GM12878 (cell line): ENCODE measurements at regions not wholly inside any gene's neighbourhood (a gene's known extent, or its start where the extent isn't known, plus 50 kb on each side); places are given as distances from the start of the nearest gene placed in this dataset.

Experiments used
- ATAC-seq: fragments of 200-7000 bp; cut with Tn5 transposase; 3 replicates; pipeline ENCODE4 v1.9.1; 2020; ENCODE audit warnings: mild to moderate bottlenecking, moderate library complexity
- BruUV-seq: library from RNA; stranded (reverse); fragments of 400-500 nt; replicated peaks from 2 replicates; lab custom pipeline; 2021; lab: Mats Ljungman, UMichigan
- CTCF ChIA-PET: fragments of 300-600 bp; sonication (Branson Sonifier 250); formaldehyde crosslinking; extraction: SDS; loops from one replicate; lab custom pipeline; 2021; ENCODE audit warnings: inconsistent platforms; lab: Yijun Ruan, JAX
- POLR2A ChIA-PET: fragments of 350-600 bp; formaldehyde crosslinking; extraction: SDS; loops from one replicate; lab custom pipeline; 2021; ENCODE audit warnings: inconsistent platforms; lab: Charles Lee
- RAD21 ChIA-PET: fragments of 300-600 bp; sonication (Branson Sonifier 250); formaldehyde crosslinking; loops from one replicate; lab custom pipeline; 2023; ENCODE audit warnings: antibody characterized with exemption; ENCODE audit not compliant: unreplicated experiment; lab: Charles Lee
- SMC1A ChIA-PET: fragments of 300-600 bp; sonication (Branson Sonifier 250); formaldehyde crosslinking; loops from one replicate; lab custom pipeline; 2023; ENCODE audit not compliant: unreplicated experiment, uncharacterized antibody; lab: Charles Lee
- DNase-seq: peaks from one replicate; pipeline ENCODE4 v3.0.0-alpha.2; 2011; ENCODE audit warnings: low read depth, low spot score
- FAIRE-seq: peaks from 3 replicates; lab custom pipeline; 2011; peaks lifted over from hg19 to GRCh38; lab: Jason Lieb, UNC
- H2AFZ ChIP-seq: 2 replicates; pipeline ENCODE4 v1.6.0; 2011; ENCODE audit warnings: low read depth, low read length, control low read depth; ENCODE audit not compliant: control insufficient read depth
- H3K27ac ChIP-seq: 2 replicates; pipeline ENCODE4 v1.5.1; 2011; ENCODE audit warnings: control low read depth; ENCODE audit not compliant: control insufficient read depth, insufficient read depth
- H3K27me3 ChIP-seq, 2 experiments: replicated peaks in 1 of 2; 2 replicates each; pipeline versions ENCODE4 v1.6.0 to v1.6.1; 2011; ENCODE audit warnings: low read length in 1 of 2; ENCODE audit not compliant: control insufficient read depth in 2 of 2, insufficient read depth in 2 of 2
- H3K36me3 ChIP-seq, 2 experiments: 2 replicates each; pipeline ENCODE4 v1.5.1; 2011; ENCODE audit warnings: low read length in 1 of 2; ENCODE audit not compliant: control insufficient read depth in 2 of 2, insufficient read depth in 2 of 2
- H3K4me1 ChIP-seq: 2 replicates; pipeline ENCODE4 v1.6.1; 2011; ENCODE audit warnings: mild to moderate bottlenecking, low read length, moderate library complexity, mixed read lengths; ENCODE audit not compliant: control insufficient read depth, insufficient read depth
- H3K4me2 ChIP-seq: 2 replicates; pipeline ENCODE4 v1.6.0; 2011; ENCODE audit warnings: control low read depth; ENCODE audit not compliant: control insufficient read depth, insufficient read depth
- H3K4me3 ChIP-seq: fragments of 200-600 bp; sonication (generic); 2 replicates; pipeline ENCODE4 v1.5.1; 2016
- H3K79me2 ChIP-seq: 2 replicates; pipeline ENCODE4 v1.6.0; 2011; ENCODE audit warnings: low read length; ENCODE audit not compliant: control insufficient read depth, insufficient read depth
- H3K9ac ChIP-seq: 2 replicates; pipeline ENCODE4 v1.8.0; 2011; ENCODE audit warnings: low read length, control low read depth, mixed read lengths; ENCODE audit not compliant: control insufficient read depth, insufficient read depth
- H3K9me3 ChIP-seq: replicated peaks from 3 replicates; pipeline ENCODE4 v1.5.1; 2011; ENCODE audit warnings: mild to moderate bottlenecking, low read length; ENCODE audit not compliant: control insufficient read depth, insufficient read depth
- H4K20me1 ChIP-seq: 2 replicates; pipeline ENCODE4 v1.6.0; 2011; ENCODE audit not compliant: control insufficient read depth, insufficient read depth
- ATF7 ChIP-seq: fragments of 450-650 bp; IDR thresholded peaks from 2 replicates; pipeline ENCODE4 v1.6.1; 2016; ENCODE audit warnings: low read depth, mild to moderate bottlenecking
- KAT2A ChIP-seq: conservative IDR thresholded peaks from 2 replicates; pipeline ENCODE4 v1.6.1; 2011; ENCODE audit warnings: low read depth, low read length; ENCODE audit not compliant: control insufficient read depth
- NFYB ChIP-seq: IDR thresholded peaks from 2 replicates; pipeline ENCODE4 v1.6.1; 2011; ENCODE audit warnings: low read depth, mild to moderate bottlenecking, low read length, improper control_type of control experiment, moderate library complexity; ENCODE audit not compliant: insufficient read depth
- POU2F2 ChIP-seq: IDR thresholded peaks from 3 replicates; pipeline ENCODE4 v1.6.1; 2011; ENCODE audit warnings: low read depth, mild to moderate bottlenecking, low read length, borderline replicate concordance
- RB1 ChIP-seq: fragments of 450-650 bp; formaldehyde crosslinking; IDR thresholded peaks from 2 replicates; pipeline ENCODE4 v1.6.1; 2017; ENCODE audit warnings: mild to moderate bottlenecking, borderline replicate concordance
- RCOR1 ChIP-seq: conservative IDR thresholded peaks from 2 replicates; pipeline ENCODE4 v1.6.1; 2012; ENCODE audit warnings: low read depth, low read length, improper control_type of control experiment
- SIX5 ChIP-seq: IDR thresholded peaks from 2 replicates; pipeline ENCODE4 v1.6.1; 2011; ENCODE audit warnings: mild to moderate bottlenecking, low read depth, low read length, moderate library complexity; ENCODE audit not compliant: severe bottlenecking
- SMARCA5 ChIP-seq: fragments of 450-650 bp; IDR thresholded peaks from 2 replicates; pipeline ENCODE4 v1.6.1; 2017; ENCODE audit warnings: mild to moderate bottlenecking
- SMC3 ChIP-seq: IDR thresholded peaks from 2 replicates; pipeline ENCODE4 v1.6.1; 2011; ENCODE audit warnings: low read length, improper control_type of control experiment, borderline replicate concordance
- SRF ChIP-seq, 2 experiments: IDR thresholded peaks; 2 replicates each; pipeline ENCODE4 v1.6.1; 2011; ENCODE audit warnings: low read depth in 2 of 2, low read length in 2 of 2, mild to moderate bottlenecking in 1 of 2, moderate library complexity in 1 of 2
- STAT3 ChIP-seq: IDR thresholded peaks from 2 replicates; pipeline ENCODE4 v1.6.1; 2011; ENCODE audit warnings: low read depth, low read length, improper control_type of control experiment
- TBL1XR1 ChIP-seq: IDR thresholded peaks from 2 replicates; pipeline ENCODE4 v1.6.1; 2012; ENCODE audit warnings: low read depth, low read length, improper control_type of control experiment
- ZNF622 ChIP-seq: fragments of 450-650 bp; IDR thresholded peaks from 2 replicates; pipeline ENCODE4 v1.6.1; 2017; ENCODE audit warnings: mild to moderate bottlenecking, inconsistent platforms
- WGBS: methylation state at CpG from one replicate; pipeline ENCODE4 v1.1.6; 2016; ENCODE audit warnings: low lambda C conversion rate; ENCODE audit not compliant: insufficient replicate concordance, insufficient coverage; ENCODE audit errors: missing lambda C conversion rate; 5-methylcytosine and 5-hydroxymethylcytosine counted together
- in situ Hi-C: fragments of 300-500 bp; cut with MboI; formaldehyde crosslinking; loops from 9 replicates; pipeline ENCODE4 v1.14.3; 2018; ENCODE audit warnings: mixed read lengths
- intact Hi-C: fragments of 100-400 bp; cut with micrococcal nuclease; formaldehyde crosslinking; loops from one replicate; pipeline ENCODE4 v1.14.2; 2022; ENCODE audit not compliant: unreplicated experiment
- TF ChIP-seq, protein P1 (sequence below): IDR thresholded peaks from 2 replicates; pipeline ENCODE4 v1.6.1; 2012; ENCODE audit warnings: improper control_type of control experiment, low read depth, low read length; ENCODE audit not compliant: insufficient replicate concordance
- TF ChIP-seq, protein P2 (sequence below): fragments of 450-650 bp; conservative IDR thresholded peaks from 2 replicates; pipeline ENCODE4 v1.6.1; 2017; ENCODE audit warnings: mild to moderate bottlenecking, moderate library complexity
- TF ChIP-seq, protein P3 (sequence below): IDR thresholded peaks from 2 replicates; pipeline ENCODE4 v1.6.1; 2011; ENCODE audit warnings: borderline replicate concordance, low read depth, mild to moderate bottlenecking, moderate library complexity, mixed read lengths, low read length; ENCODE audit not compliant: insufficient read depth; ENCODE audit errors: extremely low read length

DNA sequence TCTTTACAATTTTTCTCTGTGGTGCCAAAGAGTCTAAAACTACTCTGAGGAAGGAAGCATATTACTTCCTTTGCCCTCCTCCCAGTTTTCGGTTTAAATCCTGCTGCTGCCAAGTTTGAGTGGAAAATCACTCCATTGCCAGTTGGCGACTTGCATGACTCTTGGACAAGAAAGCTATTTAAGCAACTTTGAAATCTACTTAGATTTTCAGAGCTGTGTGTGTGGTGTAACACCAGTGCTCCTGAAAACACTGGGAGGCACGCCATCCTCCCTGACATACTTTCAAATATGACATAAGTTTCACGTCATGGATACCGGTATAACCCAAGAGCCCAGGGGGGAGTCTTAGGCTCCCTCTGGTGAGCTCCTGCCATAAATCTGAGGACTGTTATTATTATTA lies 83.5 kb upstream of the RIOK2 start (continued):
- TF ChIP-seq, protein P1, sequence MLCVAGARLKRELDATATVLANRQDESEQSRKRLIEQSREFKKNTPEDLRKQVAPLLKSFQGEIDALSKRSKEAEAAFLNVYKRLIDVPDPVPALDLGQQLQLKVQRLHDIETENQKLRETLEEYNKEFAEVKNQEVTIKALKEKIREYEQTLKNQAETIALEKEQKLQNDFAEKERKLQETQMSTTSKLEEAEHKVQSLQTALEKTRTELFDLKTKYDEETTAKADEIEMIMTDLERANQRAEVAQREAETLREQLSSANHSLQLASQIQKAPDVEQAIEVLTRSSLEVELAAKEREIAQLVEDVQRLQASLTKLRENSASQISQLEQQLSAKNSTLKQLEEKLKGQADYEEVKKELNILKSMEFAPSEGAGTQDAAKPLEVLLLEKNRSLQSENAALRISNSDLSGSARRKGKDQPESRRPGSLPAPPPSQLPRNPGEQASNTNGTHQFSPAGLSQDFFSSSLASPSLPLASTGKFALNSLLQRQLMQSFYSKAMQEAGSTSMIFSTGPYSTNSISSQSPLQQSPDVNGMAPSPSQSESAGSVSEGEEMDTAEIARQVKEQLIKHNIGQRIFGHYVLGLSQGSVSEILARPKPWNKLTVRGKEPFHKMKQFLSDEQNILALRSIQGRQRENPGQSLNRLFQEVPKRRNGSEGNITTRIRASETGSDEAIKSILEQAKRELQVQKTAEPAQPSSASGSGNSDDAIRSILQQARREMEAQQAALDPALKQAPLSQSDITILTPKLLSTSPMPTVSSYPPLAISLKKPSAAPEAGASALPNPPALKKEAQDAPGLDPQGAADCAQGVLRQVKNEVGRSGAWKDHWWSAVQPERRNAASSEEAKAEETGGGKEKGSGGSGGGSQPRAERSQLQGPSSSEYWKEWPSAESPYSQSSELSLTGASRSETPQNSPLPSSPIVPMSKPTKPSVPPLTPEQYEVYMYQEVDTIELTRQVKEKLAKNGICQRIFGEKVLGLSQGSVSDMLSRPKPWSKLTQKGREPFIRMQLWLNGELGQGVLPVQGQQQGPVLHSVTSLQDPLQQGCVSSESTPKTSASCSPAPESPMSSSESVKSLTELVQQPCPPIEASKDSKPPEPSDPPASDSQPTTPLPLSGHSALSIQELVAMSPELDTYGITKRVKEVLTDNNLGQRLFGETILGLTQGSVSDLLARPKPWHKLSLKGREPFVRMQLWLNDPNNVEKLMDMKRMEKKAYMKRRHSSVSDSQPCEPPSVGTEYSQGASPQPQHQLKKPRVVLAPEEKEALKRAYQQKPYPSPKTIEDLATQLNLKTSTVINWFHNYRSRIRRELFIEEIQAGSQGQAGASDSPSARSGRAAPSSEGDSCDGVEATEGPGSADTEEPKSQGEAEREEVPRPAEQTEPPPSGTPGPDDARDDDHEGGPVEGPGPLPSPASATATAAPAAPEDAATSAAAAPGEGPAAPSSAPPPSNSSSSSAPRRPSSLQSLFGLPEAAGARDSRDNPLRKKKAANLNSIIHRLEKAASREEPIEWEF: no peak
- TF ChIP-seq STAT3 (no peak), SRF (IDR thresholded peaks at IDR 0.05; ENCODE audit: low read depth in 2 of 2, low read length in 2 of 2) (no peak)

DNA sequence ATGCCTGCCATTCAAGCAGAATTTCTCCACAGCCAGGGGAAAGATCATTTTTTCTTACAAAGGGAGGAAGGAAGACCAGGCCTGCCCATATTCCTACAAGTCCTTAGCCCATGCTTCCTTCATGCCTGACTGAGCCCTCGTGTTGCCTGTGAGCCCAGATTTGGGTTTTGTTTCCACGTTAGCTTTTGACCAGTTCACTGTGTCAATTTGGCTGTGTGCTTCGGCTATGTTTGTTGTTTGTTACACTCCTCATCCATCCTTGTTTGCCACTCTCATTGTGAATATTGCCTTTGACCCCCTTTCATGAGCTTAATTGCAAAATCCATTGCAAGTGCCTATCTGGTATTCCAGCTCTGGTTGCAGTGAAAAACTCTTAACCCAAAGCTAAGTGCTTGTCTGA lies 84.7 kb upstream of the RIOK2 start:
- CTCF ChIA-PET: interaction anchor here (1.6 kb wide), 1 partner anchor 37 kb away, joined by 5 read pairs; no protein-coding TSS in a partner anchor
- WGBS: 19% methylated on average over 3 of the region's 3 CpGs
- SMC1A ChIA-PET: interaction anchor here (0.6 kb wide), 1 partner anchor 739 kb away, joined by 3 read pairs; no protein-coding TSS in a partner anchor
- no peaks in the 10 kb centered on the region for H3K4me1 ChIP-seq
- H3K9ac ChIP-seq: no peak overlapping the region
- in situ Hi-C loops: no loop called here
- ATAC-seq: no peak
- no peak for FAIRE-seq
- no peaks in the 10 kb centered on the region for H4K20me1 ChIP-seq
- no peaks in the 10 kb centered on the region for H3K9me3 ChIP-seq
- H3K27ac ChIP-seq: no peak overlapping the region
- no peaks in the 10 kb centered on the region for H3K36me3 ChIP-seq
- no TSS peak for BruUV-seq
- no peaks in the 10 kb centered on the region for H3K79me2 ChIP-seq
- H3K4me2 ChIP-seq: no peak overlapping the region
- RAD21 ChIA-PET: no interaction called here
- H3K4me3 ChIP-seq: no peak overlapping the region
- no peak for DNase-seq
- H3K27me3 ChIP-seq: no peaks in the 10 kb centered on the region
- no peak overlapping the region for H2AFZ ChIP-seq
- intact Hi-C loops: no loop called here
- POLR2A ChIA-PET: no interaction called here
- no peak for TF ChIP-seq RB1
- no peak for TF ChIP-seq ZNF622
- TF ChIP-seq, protein P2, sequence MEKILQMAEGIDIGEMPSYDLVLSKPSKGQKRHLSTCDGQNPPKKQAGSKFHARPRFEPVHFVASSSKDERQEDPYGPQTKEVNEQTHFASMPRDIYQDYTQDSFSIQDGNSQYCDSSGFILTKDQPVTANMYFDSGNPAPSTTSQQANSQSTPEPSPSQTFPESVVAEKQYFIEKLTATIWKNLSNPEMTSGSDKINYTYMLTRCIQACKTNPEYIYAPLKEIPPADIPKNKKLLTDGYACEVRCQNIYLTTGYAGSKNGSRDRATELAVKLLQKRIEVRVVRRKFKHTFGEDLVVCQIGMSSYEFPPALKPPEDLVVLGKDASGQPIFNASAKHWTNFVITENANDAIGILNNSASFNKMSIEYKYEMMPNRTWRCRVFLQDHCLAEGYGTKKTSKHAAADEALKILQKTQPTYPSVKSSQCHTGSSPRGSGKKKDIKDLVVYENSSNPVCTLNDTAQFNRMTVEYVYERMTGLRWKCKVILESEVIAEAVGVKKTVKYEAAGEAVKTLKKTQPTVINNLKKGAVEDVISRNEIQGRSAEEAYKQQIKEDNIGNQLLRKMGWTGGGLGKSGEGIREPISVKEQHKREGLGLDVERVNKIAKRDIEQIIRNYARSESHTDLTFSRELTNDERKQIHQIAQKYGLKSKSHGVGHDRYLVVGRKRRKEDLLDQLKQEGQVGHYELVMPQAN: no peak
- no peak for TF ChIP-seq STAT3
- TF ChIP-seq, protein P3, sequence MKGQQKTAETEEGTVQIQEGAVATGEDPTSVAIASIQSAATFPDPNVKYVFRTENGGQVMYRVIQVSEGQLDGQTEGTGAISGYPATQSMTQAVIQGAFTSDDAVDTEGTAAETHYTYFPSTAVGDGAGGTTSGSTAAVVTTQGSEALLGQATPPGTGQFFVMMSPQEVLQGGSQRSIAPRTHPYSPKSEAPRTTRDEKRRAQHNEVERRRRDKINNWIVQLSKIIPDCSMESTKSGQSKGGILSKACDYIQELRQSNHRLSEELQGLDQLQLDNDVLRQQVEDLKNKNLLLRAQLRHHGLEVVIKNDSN: no peak
- TF ChIP-seq NFYB: no peak
- TF ChIP-seq SMC3: no peak
- no peak for TF ChIP-seq POU2F2
- TF ChIP-seq TBL1XR1: no peak
- TF ChIP-seq ATF7: no peak
- no peak for TF ChIP-seq KAT2A
- TF ChIP-seq SMARCA5: no peak
- no peak for TF ChIP-seq RCOR1
- no peak for TF ChIP-seq SIX5
